GM19351 (cell line): ENCODE measurements at regions not wholly inside any gene's neighbourhood (a gene's known extent, or its start where the extent isn't known, plus 50 kb on each side); places are given as distances from the start of the nearest gene placed in this dataset.
"Not testable (repeated sequence)": the region's sequence is repeated elsewhere in the genome, so short reads cannot be mapped to it uniquely, and the experiment has no call there.

Experiments
- ATAC-seq: cut with Tn5 transposase; IDR thresholded peaks from one replicate; pipeline ENCODE4 v1.9.1; 2021; ENCODE audit warnings: mild to moderate bottlenecking, moderate library complexity; ENCODE audit not compliant: unreplicated experiment

DNA sequence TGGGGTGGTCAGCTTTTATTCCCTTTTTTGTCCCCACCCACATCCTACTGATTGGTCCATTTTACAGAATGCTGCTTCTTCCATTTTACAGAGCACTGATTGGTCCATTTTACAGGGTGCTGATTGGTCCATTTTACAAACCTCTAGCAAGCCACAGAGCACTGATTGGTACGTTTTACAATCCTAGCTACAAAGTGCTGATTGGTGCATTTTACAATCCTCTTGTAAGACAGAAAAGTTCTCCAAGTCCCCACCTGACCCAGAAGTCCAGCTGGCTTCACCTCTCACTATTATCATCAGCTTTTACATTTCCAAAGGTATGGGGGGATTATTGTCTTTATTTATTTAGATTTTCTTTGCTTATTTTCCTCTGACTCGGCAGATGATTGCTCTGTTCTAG is 390.4 kb upstream of the STXBP6 start:
- not testable (repeated sequence) for ATAC-seq

DNA sequence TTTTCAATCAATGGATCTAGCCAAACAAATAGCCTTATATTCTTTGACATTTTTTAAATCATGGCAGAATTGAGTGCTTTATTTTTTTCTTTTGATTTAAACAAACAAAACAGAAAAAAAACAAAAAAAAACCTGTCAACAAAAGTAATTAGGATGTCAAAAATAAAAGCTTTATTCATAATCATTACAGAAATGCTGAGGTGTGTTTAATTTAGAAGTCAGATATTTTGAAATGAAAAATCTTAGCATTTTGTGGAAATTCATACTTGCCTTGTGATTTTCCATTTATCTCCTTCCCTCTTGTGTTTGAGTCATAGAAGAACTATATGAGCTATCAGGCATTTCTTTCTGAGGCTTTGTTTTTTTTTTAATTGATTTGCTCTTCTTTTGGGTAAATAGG is 387.0 kb upstream of the STXBP6 start:
- ATAC-seq, result no peak

DNA sequence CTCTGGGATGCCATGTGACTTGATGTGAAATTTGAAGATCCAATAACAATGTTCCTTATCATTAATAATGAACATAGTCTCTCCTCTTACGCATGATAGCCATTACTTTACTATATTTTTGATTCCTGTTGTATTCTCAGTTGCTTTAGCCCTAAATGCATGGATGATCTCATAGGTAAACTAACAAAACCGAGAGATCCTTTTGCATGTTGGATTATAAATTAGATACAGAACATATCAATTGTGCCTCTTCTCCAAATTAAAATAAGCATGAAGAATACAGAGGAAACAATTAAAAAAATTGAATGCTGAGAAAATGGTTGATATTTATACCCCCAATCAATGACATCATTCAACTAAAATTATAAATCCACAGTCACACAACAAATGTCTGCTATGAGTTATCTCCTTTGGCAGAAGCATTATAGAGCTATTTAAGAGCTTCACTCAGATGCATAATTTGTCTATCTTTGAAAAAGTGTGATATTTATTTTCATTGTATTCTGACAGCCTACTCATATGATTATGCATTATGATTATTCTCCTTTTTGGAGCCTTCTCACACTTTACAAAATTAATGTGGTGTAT is 386.4 kb upstream of the STXBP6 start:
- ATAC-seq, result no peak

DNA sequence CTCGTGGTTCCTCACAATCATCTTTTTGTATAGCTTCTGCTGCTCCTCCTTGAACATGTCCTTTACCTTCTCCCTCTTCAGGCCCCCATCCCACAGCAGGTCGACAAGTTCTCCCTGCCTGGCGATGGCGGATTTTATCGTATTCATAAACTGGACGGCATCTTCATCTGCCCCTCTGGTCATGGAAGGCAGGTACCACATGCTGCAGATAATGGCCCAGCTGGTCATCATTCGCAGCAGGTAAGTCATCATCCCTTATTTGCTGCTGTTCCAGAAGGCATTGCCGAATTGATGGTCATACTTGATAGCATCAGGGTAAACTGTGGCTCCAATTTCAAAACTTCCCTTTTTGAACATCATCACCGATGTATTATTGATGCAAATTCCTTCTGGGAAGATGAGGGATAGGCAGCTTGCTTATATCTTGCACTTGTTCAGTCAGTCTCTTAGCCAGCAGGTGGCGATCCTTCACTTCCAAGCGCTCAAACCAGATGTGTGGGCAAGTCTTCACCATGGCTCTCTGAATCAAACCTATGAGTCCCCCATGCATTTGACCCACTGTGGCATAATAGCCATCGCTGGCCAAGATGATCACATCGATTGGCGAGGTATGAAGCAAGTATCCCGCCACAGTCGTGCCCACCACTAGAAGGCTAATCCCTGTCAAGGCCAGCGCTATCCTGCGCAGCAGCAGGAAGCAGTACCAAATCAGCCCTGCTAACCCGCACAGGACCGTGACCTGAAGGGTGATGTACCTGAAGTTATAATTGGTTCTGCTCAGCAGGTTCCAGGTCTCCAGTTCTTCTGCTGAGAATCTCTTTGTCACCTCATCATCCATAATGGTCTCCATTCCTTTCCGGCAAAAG is 381.5 kb upstream of the STXBP6 start:
- no peak for ATAC-seq

DNA sequence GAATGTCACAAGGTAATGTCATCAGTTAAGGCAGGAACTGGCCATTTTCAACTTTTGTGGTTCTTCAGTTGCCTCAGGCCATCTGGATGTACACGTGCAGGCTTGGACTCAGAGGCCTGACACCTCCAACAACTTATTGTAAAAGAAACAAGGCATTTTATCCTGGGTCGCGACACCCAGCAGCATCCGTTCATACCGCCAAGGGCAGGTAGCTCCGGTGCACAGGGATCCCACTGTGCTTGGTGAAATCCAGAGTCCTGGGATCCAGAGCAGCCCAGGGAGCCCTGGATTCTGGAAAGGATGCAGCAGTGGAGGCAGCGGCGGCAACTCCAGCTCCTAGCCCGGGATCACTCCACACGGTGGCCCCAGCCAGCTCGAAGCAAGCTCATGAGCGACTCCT is 380.9 kb upstream of the STXBP6 start:
- no peak for ATAC-seq

DNA sequence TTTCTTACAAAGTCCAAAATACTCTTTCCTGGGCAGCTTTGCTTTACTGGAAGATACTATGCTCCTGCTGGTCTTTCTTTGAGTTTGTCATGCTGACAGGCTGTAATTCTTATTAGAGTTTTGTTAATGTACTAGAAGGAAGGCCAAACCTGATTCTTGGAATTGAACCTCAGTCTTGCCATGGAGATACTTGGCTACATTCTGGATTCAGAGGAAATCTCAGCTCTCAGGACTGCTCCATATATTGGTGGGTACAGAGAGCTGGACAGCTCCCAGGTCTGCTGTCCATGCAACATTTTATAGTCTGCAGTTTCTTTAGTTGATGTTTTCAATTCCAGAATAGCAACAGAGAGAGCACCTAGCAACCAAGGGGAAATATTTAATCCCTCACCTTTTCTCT is 363.1 kb upstream of the STXBP6 start:
- ATAC-seq, result no peak

DNA sequence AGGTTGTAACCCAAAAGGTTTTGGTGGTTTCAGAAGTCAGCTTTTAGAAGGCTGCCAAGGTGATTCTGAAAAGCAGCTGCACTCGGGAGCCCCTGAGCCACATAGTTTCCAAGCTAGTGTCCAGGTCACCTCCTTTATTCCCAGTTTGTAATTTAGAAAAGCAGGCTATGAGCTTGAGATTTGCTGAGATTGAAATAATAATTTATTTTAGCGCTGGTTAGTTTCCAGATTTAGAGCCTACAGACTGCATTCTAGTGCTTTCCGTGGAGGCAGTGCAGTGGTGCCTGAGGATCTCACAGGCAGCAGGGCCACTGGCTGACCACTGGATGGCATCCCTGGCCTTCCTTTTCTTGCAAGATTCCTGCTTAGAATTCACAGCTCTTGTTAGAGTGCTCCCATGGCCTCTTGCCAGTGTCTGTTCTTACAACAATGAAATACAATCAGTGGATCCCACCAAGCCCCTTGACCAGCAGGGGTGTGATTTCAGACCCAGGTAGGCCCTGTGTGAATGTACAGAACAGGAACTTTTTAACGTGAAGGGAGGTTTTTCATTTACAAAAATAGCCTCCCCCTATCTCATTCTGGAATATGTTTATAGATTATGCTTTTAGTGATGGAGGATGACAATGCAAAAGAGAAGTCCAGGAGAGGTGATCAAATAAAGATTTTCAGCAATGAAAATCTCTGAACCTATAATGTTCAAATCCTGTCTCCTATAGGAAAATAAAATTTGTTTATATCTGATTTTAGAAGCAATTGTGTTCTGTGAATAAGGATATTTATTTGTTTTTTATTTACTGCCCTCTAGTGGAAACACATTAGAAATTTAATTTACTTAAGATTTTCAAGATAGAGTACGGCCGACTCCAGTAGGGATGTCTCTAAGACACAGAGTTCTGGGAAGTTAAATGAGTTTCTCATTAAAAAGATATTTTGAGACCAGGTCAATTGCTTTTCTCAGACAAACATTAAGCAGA is 362.1 kb upstream of the STXBP6 start:
- no peak for ATAC-seq

DNA sequence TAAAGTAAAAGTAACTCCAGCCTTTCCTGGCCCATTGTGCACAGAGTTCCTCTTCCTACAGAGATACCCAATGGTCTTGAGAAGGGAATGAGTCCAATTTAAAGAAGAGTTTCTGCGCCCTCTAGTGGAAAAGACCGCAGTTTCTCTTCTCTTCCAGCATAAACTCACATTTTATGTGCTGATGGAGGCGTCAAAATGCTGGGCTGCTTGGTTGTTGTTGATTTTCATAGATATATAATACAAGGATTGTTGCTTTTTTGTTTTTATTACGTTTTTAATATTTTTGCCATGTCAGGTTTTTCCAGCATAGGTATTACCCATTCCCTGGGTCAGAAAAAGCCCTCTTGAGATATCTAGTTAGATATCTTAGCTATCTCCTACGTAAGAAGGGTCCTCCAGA is 356.9 kb upstream of the STXBP6 start:
- no peak for ATAC-seq

DNA sequence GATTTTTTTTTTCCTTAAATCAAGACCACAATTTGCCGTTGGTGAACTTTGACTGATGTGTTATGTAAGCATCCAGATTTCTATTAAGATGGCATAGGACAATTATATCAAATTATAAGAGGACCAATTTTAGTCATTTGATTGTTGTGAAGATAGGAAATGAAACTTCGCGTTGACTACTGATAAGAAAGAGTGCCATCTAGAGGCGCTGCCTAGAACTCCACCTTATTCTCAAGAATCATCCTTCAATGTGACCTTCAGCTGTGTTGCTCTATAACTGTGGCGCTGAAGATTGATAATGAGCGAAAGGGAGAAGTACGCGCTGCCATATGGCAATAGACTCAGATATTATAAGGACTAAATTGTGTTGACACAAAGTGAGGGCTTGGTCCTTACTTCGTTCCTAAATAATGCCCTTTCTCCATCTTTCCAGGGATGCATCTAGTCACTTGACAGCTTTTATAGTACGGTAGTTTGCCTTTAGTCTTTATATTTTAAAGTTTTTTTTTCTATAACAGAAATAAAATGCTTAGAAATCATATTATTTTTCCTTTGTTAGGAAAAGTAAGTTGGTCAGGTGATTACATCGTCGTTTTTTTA is 350.8 kb upstream of the STXBP6 start:
- no peak for ATAC-seq

DNA sequence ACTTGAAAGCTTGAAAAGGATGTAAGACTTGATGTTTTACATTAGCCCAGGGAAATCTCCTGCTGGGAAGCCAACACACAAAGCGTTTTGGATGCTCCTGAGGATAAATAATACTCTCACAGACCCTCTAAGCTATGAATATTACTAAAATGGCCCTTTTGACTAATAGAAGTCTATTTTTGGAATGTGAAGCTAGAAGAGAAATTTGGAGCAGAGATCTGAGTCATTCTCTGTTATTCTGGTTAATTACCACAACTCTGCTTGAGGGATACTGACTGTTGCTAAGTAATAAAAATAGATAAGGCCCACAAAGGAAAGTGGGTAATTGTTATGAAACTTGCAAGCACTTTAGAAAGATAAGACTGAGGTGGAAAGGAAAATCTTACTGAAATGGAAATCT is 346.2 kb upstream of the STXBP6 start:
- ATAC-seq, result no peak

DNA sequence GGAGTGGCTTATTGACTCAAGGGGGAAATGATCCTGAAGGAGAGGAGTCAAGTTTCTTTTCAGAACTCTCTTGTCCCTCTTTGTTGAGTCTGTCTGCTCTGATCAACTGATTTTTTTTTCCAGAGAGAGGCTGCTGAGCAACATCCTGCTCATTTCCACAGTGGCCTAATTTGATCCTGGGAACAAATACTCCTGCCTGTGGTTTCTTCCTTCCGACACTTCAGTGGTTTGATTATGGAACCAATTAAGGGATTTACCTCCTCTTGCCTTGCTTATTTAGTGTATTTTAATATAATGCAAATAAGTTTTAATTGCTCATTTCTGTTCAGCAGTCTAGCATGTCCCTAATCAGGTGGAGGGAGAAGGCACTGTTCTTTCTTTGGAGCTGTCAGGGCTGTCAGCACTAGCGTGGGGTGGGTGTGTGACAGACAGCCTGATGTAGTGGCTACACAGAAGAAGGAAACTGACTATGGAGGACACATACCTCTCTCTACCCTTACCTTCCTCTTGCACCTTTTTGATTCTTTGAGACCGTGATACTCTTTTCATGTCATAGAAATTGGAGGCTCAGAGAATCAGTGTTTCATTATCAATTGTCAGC is 344.9 kb upstream of the STXBP6 start:
- no peak for ATAC-seq

DNA sequence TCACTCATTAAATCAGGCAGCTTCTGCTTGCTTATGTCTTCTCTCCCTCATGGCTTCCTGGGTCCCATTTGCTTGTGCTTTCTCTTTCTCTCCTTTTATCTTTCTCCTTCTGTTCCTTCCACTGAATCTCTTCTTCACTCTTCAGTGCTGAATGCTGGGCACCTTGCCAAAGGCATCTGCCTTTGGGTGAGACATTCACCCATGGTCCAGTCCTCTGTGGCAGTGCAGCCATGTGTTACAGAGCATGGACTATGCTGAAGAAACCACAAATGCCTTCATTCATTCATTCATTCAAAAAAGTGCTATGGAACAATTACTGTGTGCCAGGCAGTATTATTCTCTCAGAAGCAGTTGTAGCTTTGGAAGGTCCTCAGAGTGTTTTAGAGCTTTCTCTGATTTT is 344.4 kb upstream of the STXBP6 start:
- ATAC-seq, result no peak

DNA sequence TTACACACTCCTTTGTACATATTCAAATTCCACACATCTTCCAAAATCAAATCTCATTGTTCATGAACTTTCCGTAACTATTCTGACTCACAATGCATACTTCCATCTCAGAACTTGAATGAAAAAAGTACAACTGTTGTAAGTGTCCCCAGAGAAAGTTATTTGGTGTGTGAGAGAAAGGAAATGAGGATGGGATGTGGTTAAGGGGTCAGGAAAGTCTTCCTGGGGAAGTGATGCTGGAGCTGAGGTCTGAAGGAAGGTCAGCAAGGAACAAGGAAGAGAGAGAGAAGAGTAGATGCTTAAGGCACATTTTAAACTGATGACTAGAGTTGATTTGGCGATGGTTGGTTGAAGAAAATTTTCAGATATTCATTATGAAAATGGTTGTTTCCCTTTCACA is 340.0 kb upstream of the STXBP6 start:
- no peak for ATAC-seq

DNA sequence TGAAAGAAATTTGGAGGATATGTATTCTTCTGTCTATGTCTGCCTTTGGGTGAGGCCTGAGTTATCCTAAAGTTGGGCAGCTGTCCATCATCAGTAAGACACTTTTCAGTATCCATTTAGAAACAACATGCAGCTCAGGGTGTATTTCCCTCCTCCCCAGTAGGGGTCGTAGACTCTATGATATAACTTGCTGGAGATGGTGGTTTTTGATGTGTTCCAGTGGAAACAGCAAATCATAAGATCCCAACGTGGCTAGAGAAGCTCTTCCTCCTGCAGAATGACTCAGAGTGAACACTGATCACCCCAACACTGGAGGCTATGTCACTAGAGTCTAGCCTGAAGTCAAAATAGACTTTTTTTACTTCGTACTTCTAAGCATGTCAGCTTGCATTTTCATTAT is 331.6 kb upstream of the STXBP6 start:
- ATAC-seq, result no peak

DNA sequence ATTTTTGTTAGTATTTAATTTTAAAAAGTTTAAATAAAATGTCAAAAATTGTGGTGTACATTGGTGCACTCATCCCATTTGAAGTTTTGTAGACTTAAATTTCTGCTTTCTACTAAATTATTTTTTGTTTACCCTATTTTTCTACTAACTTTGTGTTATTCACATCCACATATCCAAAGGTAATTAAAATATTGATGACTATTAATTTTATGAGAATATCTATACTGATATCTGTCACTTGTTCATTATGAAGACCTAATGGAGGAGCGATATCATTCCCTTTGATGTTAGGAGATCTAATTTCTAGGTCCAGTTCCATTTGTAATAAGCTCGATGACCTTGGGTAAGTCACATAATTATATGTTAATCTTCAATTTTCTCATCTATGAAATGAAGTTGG is 325.7 kb upstream of the STXBP6 start:
- ATAC-seq, result no peak

DNA sequence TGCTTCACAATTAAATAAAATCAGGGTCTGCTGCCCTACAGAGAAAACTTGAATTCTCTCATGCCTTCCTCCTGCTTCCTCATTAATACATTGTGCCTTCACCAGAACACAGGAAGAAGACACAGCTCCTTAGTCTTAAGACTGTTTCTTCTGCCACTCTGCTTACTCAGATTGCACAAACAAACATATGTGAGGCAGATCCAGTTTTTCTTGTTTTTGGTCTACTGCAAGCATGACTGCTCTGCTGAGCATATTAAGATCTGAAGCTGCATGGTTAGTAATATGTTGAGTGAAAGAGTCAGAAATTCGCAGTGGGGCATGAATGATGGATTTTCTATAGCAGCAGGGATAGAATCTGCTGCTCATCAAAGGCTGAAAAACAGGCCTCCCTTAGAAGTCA is 321.1 kb upstream of the STXBP6 start:
- no peak for ATAC-seq

DNA sequence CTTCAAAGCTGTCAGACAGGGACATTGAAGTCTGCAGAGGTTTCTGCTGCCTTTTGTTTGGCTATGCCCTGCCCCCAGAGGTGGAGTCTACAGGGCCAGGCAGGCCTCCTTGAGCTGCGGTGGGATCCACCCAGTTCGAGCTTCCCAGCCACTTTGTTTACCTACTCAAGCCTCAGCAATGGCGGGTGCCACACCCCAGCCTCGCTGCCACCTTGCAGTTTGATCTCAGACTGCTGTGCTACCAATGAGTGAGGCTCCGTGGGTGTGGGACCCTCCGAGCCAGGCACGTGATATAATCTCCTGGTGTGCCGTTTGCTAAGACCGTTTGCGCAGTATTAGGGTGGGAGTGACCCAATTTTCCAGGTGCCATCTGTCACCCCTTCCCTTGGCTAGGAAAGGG is 320.1 kb upstream of the STXBP6 start:
- not testable (repeated sequence) for ATAC-seq

DNA sequence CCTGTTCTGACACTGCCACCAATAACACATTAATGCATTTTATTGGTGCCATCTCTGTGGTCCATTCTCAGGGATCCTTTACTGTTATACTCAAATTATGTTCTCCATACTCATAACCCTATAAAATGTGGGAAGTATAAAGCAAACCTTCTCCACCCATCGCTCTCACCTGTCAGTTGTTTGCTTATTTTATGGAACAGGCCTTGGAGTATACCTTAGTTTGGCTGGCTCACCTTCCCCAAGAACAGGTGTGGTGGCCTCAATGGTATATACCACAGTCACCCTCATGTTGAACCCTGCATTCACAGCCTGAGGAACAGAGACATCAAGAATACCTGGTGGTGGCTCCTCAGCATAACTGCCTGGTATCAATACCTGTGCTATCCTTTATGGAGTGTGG is 308.4 kb upstream of the STXBP6 start:
- no peak for ATAC-seq

DNA sequence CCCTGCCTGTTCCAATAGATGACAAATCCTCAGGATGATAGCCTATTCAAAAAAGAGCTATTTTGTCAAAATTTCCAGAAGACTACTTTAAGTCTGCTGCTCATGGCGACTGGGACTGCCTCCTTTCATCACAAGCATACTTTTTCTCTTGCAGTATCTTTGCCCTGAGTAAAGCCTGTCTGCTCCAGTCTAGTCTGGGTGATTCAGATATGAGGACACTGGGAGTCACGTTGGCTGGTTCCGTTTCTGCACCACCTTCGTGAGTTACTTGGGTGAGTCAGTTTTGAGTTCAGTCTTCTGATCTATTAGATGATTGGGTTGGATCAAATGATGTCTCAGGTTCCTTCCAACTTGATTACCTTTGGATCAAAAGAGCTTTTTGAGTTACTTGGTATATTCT is 301.3 kb upstream of the STXBP6 start:
- ATAC-seq, result no peak

DNA sequence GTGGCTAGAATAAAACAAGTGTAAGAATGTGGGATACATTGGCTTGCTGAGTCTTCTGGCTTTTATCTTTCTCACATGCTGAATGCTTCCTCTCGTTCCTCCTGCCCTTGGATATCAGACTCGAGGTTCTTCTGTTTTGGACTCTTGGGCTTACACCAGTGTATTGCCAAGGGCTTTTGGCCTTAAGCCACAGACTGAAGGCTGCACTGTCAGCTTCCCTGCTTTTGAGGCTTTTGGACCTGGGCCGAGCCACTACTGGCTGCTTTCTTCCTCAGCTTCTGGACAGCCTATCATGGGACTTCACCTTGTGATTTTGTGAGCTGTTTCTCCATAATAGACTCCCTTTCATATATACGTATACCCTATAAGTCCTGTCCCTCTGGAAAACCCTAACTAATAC is 300.9 kb upstream of the STXBP6 start:
- no peak for ATAC-seq

DNA sequence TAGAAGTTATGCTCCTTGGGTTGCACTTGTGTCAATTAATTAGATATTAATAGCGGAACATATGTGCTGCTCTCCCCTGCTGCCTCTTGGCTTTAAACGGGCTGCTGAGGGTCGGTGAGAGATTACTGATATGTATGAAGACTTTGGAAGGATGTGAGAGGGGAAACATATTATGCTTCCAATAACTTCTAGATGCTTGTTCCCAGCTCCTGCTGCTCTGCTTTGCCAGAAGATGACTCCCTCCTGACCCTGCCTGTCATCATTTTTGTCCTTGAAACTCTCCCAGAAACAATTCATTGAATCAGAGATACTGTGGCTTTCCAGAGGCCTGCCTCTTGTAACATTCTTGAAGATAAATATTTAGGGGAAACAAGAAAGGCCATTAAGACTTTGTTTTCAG is 300.1 kb upstream of the STXBP6 start:
- ATAC-seq, result no peak
